Erythroblast (primary cell): ENCODE measurements at regions not wholly inside any gene's neighbourhood (a gene's known extent, or its start where the extent isn't known, plus 50 kb on each side); places are given as distances from the start of the nearest gene placed in this dataset.

Experiments
- GATA1 ChIP-seq: IDR thresholded peaks from 2 replicates; pipeline ENCODE4 v1.6.1; 2011; ENCODE audit warnings: low read depth, mild to moderate bottlenecking, control low read depth, low read length, moderate library complexity
- POLR2A ChIP-seq: IDR thresholded peaks from 2 replicates; pipeline ENCODE4 v1.6.1; 2011; ENCODE audit warnings: mild to moderate bottlenecking, low read length

DNA sequence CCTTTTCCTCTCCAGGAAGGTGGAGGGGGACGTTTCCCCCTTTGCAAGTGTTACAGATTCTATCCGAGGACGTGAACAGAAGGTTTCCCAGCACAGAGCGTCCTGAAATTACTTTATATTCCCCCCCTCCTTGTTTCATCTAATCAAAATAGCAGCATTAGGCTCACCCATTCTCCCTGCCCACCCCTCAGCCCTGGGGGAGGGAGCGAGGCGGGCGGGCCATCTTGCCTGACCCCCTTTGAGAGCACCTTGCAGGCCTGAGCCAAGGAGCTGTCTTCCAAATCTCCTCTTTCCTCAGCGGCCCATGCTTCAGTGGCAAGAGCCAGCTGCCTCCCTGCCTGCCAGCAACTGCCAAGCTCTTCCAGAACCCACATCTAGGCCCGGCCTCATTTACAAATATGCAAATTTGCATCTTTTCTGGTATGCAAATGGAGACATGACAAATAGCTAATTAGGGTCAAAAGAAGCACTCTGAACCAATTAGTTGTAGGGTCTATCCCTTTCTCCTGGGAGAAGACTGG lies 69.1 kb upstream of the POU3F1 start:
- TF ChIP-seq POLR2A: no peak
- TF ChIP-seq GATA1: no peak
